NT2/D1 (cell line): ENCODE measurements at regions not wholly inside any gene's neighbourhood (a gene's known extent, or its start where the extent isn't known, plus 50 kb on each side); places are given as distances from the start of the nearest gene placed in this dataset.

Experiments used
- SUZ12 ChIP-seq: IDR thresholded peaks from 2 replicates; pipeline ENCODE4 v1.6.1; 2011; ENCODE audit not compliant: insufficient read length, insufficient read depth; ENCODE audit errors: extremely low read depth
- YY1 ChIP-seq: IDR thresholded peaks from 2 replicates; pipeline ENCODE4 v1.6.1; 2011; ENCODE audit not compliant: insufficient read length, insufficient read depth
- ZNF274 ChIP-seq: IDR thresholded peaks from 2 replicates; pipeline ENCODE4 v1.6.1; 2011; ENCODE audit warnings: mild to moderate bottlenecking, low read depth, low read length

DNA sequence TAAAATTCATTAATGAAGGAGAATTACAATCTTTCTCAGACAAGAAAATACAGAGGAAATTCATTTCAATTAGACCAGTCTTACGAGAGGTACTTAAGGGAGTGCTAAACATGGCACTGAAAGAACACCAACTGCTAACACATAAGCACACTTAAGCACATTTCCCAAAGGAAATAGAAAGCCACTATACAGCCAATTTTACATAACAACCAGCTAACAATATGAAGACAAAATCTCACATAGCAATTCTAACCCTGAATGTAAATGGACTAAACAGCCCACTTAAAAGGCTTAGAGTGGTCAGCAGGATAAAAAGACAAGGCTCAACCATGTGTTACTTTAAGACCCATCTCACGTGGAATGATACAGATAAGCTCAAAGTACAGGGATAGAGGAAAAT, 339.5 kb upstream of the LUZP2 start:
- TF ChIP-seq ZNF274: no peak
- no peak for TF ChIP-seq SUZ12
- no peak for TF ChIP-seq YY1
